IMR-90 (cell line): ENCODE measurements at regions not wholly inside any gene's neighbourhood (a gene's known extent, or its start where the extent isn't known, plus 50 kb on each side); places are given as distances from the start of the nearest gene placed in this dataset.

Experiments used
- ATAC-seq: fragments of 200-7000 bp; cut with Tn5 transposase; 2 replicates; pipeline ENCODE4 v1.9.1; 2020; ENCODE audit warnings: low read depth, mild to moderate bottlenecking, moderate library complexity
- BruUV-seq: library from RNA; stranded (reverse); fragments of 400-500 nt; replicated peaks from 2 replicates; lab custom pipeline; 2021; lab: Mats Ljungman, UMichigan
- CTCF ChIA-PET: fragments of 300-600 bp; formaldehyde crosslinking; extraction: SDS; loops from one replicate; lab custom pipeline; 2021; ENCODE audit warnings: antibody characterized with exemption; lab: Yijun Ruan, JAX
- POLR2A ChIA-PET: fragments of 300-600 bp; sonication (Branson Sonifier 250); formaldehyde crosslinking; loops from one replicate; lab custom pipeline; 2022; ENCODE audit warnings: antibody characterized with exemption; ENCODE audit not compliant: unreplicated experiment; lab: Charles Lee
- DNase-seq: peaks from one replicate; pipeline ENCODE4 v3.0.0; 2013
- H2AFZ ChIP-seq: replicated peaks from 2 replicates; pipeline ENCODE3; 2013; ENCODE audit warnings: low read length, mild to moderate bottlenecking; ENCODE audit not compliant: poor library complexity
- H2AK5ac ChIP-seq: 2 replicates; pipeline ENCODE4 v1.6.1; 2013; ENCODE audit warnings: low read depth, low read length, inconsistent platforms
- H2AK9ac ChIP-seq: replicated peaks from 2 replicates; pipeline ENCODE3; 2013; ENCODE audit warnings: mild to moderate bottlenecking, low read depth, low read length, moderate library complexity; ENCODE audit not compliant: poor library complexity
- H2BK120ac ChIP-seq: 2 replicates; pipeline ENCODE4 v1.6.1; 2013; ENCODE audit warnings: low read depth, low read length, inconsistent platforms
- H2BK15ac ChIP-seq: 3 replicates; pipeline ENCODE4 v1.6.1; 2013; ENCODE audit warnings: low read depth, low read length, inconsistent platforms
- H2BK20ac ChIP-seq: 2 replicates; pipeline ENCODE4 v1.6.1; 2013; ENCODE audit warnings: low read depth, mild to moderate bottlenecking, inconsistent platforms, low read length, moderate library complexity
- H2BK5ac ChIP-seq: 2 replicates; pipeline ENCODE4 v1.6.1; 2013; ENCODE audit warnings: mild to moderate bottlenecking, low read depth, low read length, inconsistent platforms; ENCODE audit not compliant: poor library complexity, severe bottlenecking
- H3K14ac ChIP-seq: replicated peaks from 2 replicates; pipeline ENCODE4 v1.6.1; 2013; ENCODE audit warnings: low read depth, low read length, inconsistent platforms
- H3K18ac ChIP-seq: 2 replicates; pipeline ENCODE4 v1.6.1; 2013; ENCODE audit warnings: low read depth, low read length, control low read depth
- H3K23ac ChIP-seq: 2 replicates; pipeline ENCODE4 v1.6.1; 2013; ENCODE audit warnings: low read depth, low read length, inconsistent platforms
- H3K27ac ChIP-seq: 2 replicates; pipeline ENCODE4 v1.5.1; 2013; ENCODE audit warnings: mild to moderate bottlenecking, control low read depth, low read length; ENCODE audit not compliant: insufficient read depth
- H3K27me3 ChIP-seq: 2 replicates; pipeline ENCODE4 v1.6.1; 2013; ENCODE audit warnings: low read length; ENCODE audit not compliant: control insufficient read depth, insufficient read depth
- H3K36me3 ChIP-seq: 2 replicates; pipeline ENCODE4 v1.6.1; 2013; ENCODE audit warnings: low read length, mixed read lengths; ENCODE audit not compliant: control insufficient read depth, insufficient read depth
- H3K4ac ChIP-seq: 2 replicates; pipeline ENCODE4 v1.6.1; 2013; ENCODE audit warnings: low read depth, low read length, inconsistent platforms
- H3K4me1 ChIP-seq: 2 replicates; pipeline ENCODE4 v1.6.1; 2013; ENCODE audit warnings: low read length, mixed read lengths; ENCODE audit not compliant: control insufficient read depth, insufficient read depth
- H3K4me2 ChIP-seq: 2 replicates; pipeline ENCODE4 v1.6.1; 2013; ENCODE audit warnings: low read depth, mild to moderate bottlenecking, control low read depth, low read length, moderate library complexity
- H3K4me3 ChIP-seq: 2 replicates; pipeline ENCODE4 v1.5.1; 2013; ENCODE audit warnings: low read depth, mild to moderate bottlenecking, control low read depth, low read length, moderate library complexity; ENCODE audit not compliant: insufficient read depth
- H3K56ac ChIP-seq: 2 replicates; pipeline ENCODE4 v1.6.1; 2013; ENCODE audit warnings: low read length, inconsistent platforms; ENCODE audit not compliant: insufficient read depth; ENCODE audit errors: extremely low read depth
- H3K79me1 ChIP-seq, 2 experiments: 2 replicates each; pipeline ENCODE4 v1.6.1; 2013; ENCODE audit warnings: low read length in 2 of 2, inconsistent platforms in 1 of 2, low read depth in 1 of 2
- H3K9ac ChIP-seq: 2 replicates; pipeline ENCODE4 v1.6.1; 2013; ENCODE audit warnings: low read depth, low read length, control low read depth
- H3K9me1 ChIP-seq: 2 replicates; pipeline ENCODE4 v1.6.1; 2013; ENCODE audit warnings: low read length, inconsistent platforms; ENCODE audit not compliant: insufficient read depth
- H3K9me3 ChIP-seq: 2 replicates; pipeline ENCODE4 v1.6.1; 2013; ENCODE audit warnings: low read length; ENCODE audit not compliant: control insufficient read depth, insufficient read depth
- H4K20me1 ChIP-seq: 2 replicates; pipeline ENCODE4 v1.6.1; 2013; ENCODE audit warnings: low read length, inconsistent platforms; ENCODE audit not compliant: insufficient read depth
- H4K5ac ChIP-seq: 2 replicates; pipeline ENCODE4 v1.6.1; 2013; ENCODE audit warnings: mild to moderate bottlenecking, low read depth, low read length, control low read depth
- H4K8ac ChIP-seq, 2 experiments: 2 replicates each; pipeline ENCODE4 v1.6.1; 2013; ENCODE audit warnings: low read depth in 2 of 2, low read length in 2 of 2, control low read depth in 1 of 2, inconsistent platforms in 1 of 2
- H4K91ac ChIP-seq: 2 replicates; pipeline ENCODE4 v1.6.1; 2013; ENCODE audit warnings: low read depth, low read length, inconsistent platforms; ENCODE audit not compliant: insufficient read depth
- BHLHE40 ChIP-seq: fragments of 150-350 bp; IDR thresholded peaks from 2 replicates; pipeline ENCODE4 v1.6.1; 2016; ENCODE audit warnings: mild to moderate bottlenecking, low read depth, low read length
- CEBPB ChIP-seq: IDR thresholded peaks from 2 replicates; pipeline ENCODE4 v1.6.1; 2012; ENCODE audit warnings: low read depth, low read length, improper control_type of control experiment
- RCOR1 ChIP-seq: IDR thresholded peaks from 2 replicates; pipeline ENCODE4 v1.6.1; 2012; ENCODE audit warnings: mild to moderate bottlenecking, low read length, improper control_type of control experiment; ENCODE audit not compliant: insufficient replicate concordance
- RFX5 ChIP-seq: IDR thresholded peaks from 2 replicates; pipeline ENCODE4 v1.8.0; 2012; ENCODE audit warnings: low read depth, mild to moderate bottlenecking, low read length, moderate library complexity
- SMC3 ChIP-seq: fragments of 150-350 bp; IDR thresholded peaks from 2 replicates; pipeline ENCODE4 v1.6.1; 2016; ENCODE audit warnings: low read depth, mild to moderate bottlenecking, antibody characterized with exemption, low read length, moderate library complexity
- dilution Hi-C: fragments of 300-500 bp; cut with HindIII; formaldehyde crosslinking; loops from one replicate; pipeline ENCODE4 v1.14.3; 2018; ENCODE audit warnings: low sequenced_read_pairs; ENCODE audit not compliant: unreplicated experiment
- in situ Hi-C: fragments of 300-500 bp; cut with MboI; formaldehyde crosslinking; loops from 3 replicates; pipeline ENCODE4 v1.14.3; 2019; ENCODE audit warnings: low sequenced_read_pairs, inconsistent platforms, mixed read lengths
- intact Hi-C: fragments of 100-400 bp; cut with micrococcal nuclease; formaldehyde crosslinking; loops from 2 replicates; pipeline ENCODE4 v1.10.0; 2022

- Histone ChIP-seq H4K5ac (no peak overlapping the region), H2BK15ac (no peak overlapping the region), H2AFZ (no peak overlapping the region), H2BK20ac (no peak overlapping the region), H3K4ac (no peak overlapping the region), H3K27me3 (no peaks in the 10 kb centered on the region), H4K91ac (no peak overlapping the region), H4K8ac (no peak overlapping the region), H2BK5ac (no peak overlapping the region), H3K9me1 (no peaks in the 10 kb centered on the region), H2AK9ac (no peak overlapping the region), H3K9ac (no peak overlapping the region), H3K27ac (no peak overlapping the region), H2AK5ac (no peak overlapping the region), H3K18ac (no peak overlapping the region), H2BK120ac (no peak overlapping the region), H3K79me1 (no peaks in the 10 kb centered on the region), H3K4me1 (no peaks in the 10 kb centered on the region), H3K4me3 (no peak overlapping the region), H3K9me3 (no peaks in the 10 kb centered on the region), H3K4me2 (no peak overlapping the region), H3K36me3 (no peaks in the 10 kb centered on the region), H3K56ac (no peak overlapping the region), H3K23ac (no peak overlapping the region), H3K14ac (no peak overlapping the region), H4K20me1 (no peaks in the 10 kb centered on the region)
- ATAC-seq (no peak), DNase-seq (no peak)
- POLR2A ChIA-PET = no interaction called here
- in situ Hi-C loops = no loop called here
- CTCF ChIA-PET = no interaction called here
- TF ChIP-seq RCOR1 (no peak), BHLHE40 (no peak), RFX5 (no peak), CEBPB (no peak), SMC3 (no peak)
- no TSS peak for BruUV-seq
- dilution Hi-C loops = no loop called here
- intact Hi-C loops = no loop called here
These were observed 96.6 kb upstream of the SMLR1 start for GRCh38 chr6:130730600-130730999.
